NCI-H187 (cell line): ENCODE measurements at regions not wholly inside any gene's neighbourhood (a gene's known extent, or its start where the extent isn't known, plus 50 kb on each side); places are given as distances from the start of the nearest gene placed in this dataset.

Source experiments
- DNase-seq, 2 experiments: peaks; one replicate each; lab custom pipeline; 2025; lab: John Stamatoyannopoulos, UW

- no peak for DNase-seq
Measured at GRCh38 chr2:128472789-128473174, 154.1 kb upstream of the HS6ST1 start.

- no peak for DNase-seq
Measured at GRCh38 chr2:128473175-128474035, 154.7 kb upstream of the HS6ST1 start.

- no peak for DNase-seq
Measured at GRCh38 chr2:128474036-128474955, 155.6 kb upstream of the HS6ST1 start.

- no peak for DNase-seq
Measured at GRCh38 chr2:128474962-128475361, 156.3 kb upstream of the HS6ST1 start.

- DNase-seq = no peak
Measured at GRCh38 chr2:128475427-128476211, 157.0 kb upstream of the HS6ST1 start.

GRCh38 chr2:128477026-128477820, 158.6 kb upstream of the HS6ST1 start:
- DNase-seq = no peak

GRCh38 chr2:128477891-128478290, 159.2 kb upstream of the HS6ST1 start:
- no peak for DNase-seq

GRCh38 chr2:128485761-128486639, 167.3 kb upstream of the HS6ST1 start:
- no peak for DNase-seq

- no peak for DNase-seq
Measured at GRCh38 chr2:128486640-128487375, 168.1 kb upstream of the HS6ST1 start.

- DNase-seq = no peak
Measured at GRCh38 chr2:128487650-128488387, 169.2 kb upstream of the HS6ST1 start.

GRCh38 chr2:128488434-128488833, 169.8 kb upstream of the HS6ST1 start:
- no peak for DNase-seq

- DNase-seq = no peak
Measured at GRCh38 chr2:128489526-128490273, 171.0 kb upstream of the HS6ST1 start.

- no peak for DNase-seq
Measured at GRCh38 chr2:128490321-128490720, 171.7 kb upstream of the HS6ST1 start.

GRCh38 chr2:128490881-128491691, 172.4 kb upstream of the HS6ST1 start:
- DNase-seq = no peak

- DNase-seq = no peak
Measured at GRCh38 chr2:128491692-128492244, 173.1 kb upstream of the HS6ST1 start.

- no peak for DNase-seq
Measured at GRCh38 chr2:128492966-128493811, 174.5 kb upstream of the HS6ST1 start.
